HEK293 (cell line): ENCODE measurements at regions not wholly inside any gene's neighbourhood (a gene's known extent, or its start where the extent isn't known, plus 50 kb on each side); places are given as distances from the start of the nearest gene placed in this dataset.

Experiments
- CTCF ChIA-PET: fragments of 350-600 bp; formaldehyde crosslinking; extraction: SDS; loops from one replicate; lab custom pipeline; 2021; ENCODE audit warnings: antibody characterized with exemption; lab: Yijun Ruan, JAX
- POLR2A ChIA-PET: fragments of 300-600 bp; formaldehyde crosslinking; extraction: SDS; loops from one replicate; lab custom pipeline; 2020; ENCODE audit warnings: antibody characterized with exemption, inconsistent platforms; lab: Yijun Ruan, JAX
- H3K27ac ChIP-seq: fragments of 200-500 bp; sonication (Bioruptor generic); 2 replicates; pipeline ENCODE4 v1.5.1; 2014; ENCODE audit warnings: low read depth, low read length, control low read depth, inconsistent platforms; ENCODE audit errors: extremely low read depth
- H3K36me3 ChIP-seq, 2 experiments: fragments of 200-500 bp in 1 of 2; sonication (Bioruptor generic) in 1 of 2; 1 replicate in 1 of 2; 2 replicates in 1 of 2; pipeline ENCODE4 v1.5.1; 2014 to 2017; ENCODE audit warnings: inconsistent platforms in 2 of 2, low read length in 2 of 2; ENCODE audit not compliant: control insufficient read depth in 2 of 2, insufficient read depth in 1 of 2
- H3K4me1 ChIP-seq: fragments of 200-500 bp; sonication (Bioruptor generic); 2 replicates; pipeline ENCODE4 v1.5.1; 2014; ENCODE audit warnings: mild to moderate bottlenecking, low read length, inconsistent platforms; ENCODE audit not compliant: control insufficient read depth, insufficient read depth
- H3K4me3 ChIP-seq: 2 replicates; pipeline ENCODE4 v1.5.1; 2011; ENCODE audit warnings: low read depth, mild to moderate bottlenecking, control low read depth, low read length, moderate library complexity
- H3K9me3 ChIP-seq: fragments of 200-500 bp; sonication (Bioruptor generic); 2 replicates; pipeline ENCODE4 v1.5.1; 2014; ENCODE audit warnings: low read depth, low read length, inconsistent platforms; ENCODE audit not compliant: control insufficient read depth, insufficient read depth
- ATF2 ChIP-seq: fragments of 450-650 bp; formaldehyde crosslinking; IDR thresholded peaks from 2 replicates; pipeline ENCODE4 v1.5.1; 2016; ENCODE audit warnings: missing biosample characterization, missing genetic modification characterization, low read depth
- REPIN1 ChIP-seq: fragments of 450-650 bp; formaldehyde crosslinking; IDR thresholded peaks from 2 replicates; pipeline ENCODE4 v1.5.1; 2017; ENCODE audit warnings: missing biosample characterization, missing genetic modification characterization, low read depth
- SALL2 ChIP-seq: fragments of 450-650 bp; formaldehyde crosslinking; IDR thresholded peaks from 2 replicates; pipeline ENCODE4 v1.5.0; 2017; ENCODE audit warnings: missing biosample characterization, mild to moderate bottlenecking, missing genetic modification characterization, borderline replicate concordance
- ZBTB26 ChIP-seq: fragments of 450-650 bp; formaldehyde crosslinking; optimal IDR thresholded peaks from 2 replicates; pipeline ENCODE3; 2016; ENCODE audit warnings: missing biosample characterization, mild to moderate bottlenecking, missing genetic modification characterization
- ZBTB49 ChIP-seq: fragments of 450-650 bp; formaldehyde crosslinking; IDR thresholded peaks from 2 replicates; pipeline ENCODE4 v1.5.1; 2016; ENCODE audit warnings: missing biosample characterization, missing genetic modification characterization, low read depth
- ZNF133 ChIP-seq: fragments of 450-650 bp; formaldehyde crosslinking; IDR thresholded peaks from 2 replicates; pipeline ENCODE4 v1.5.1; 2016; ENCODE audit warnings: missing biosample characterization, missing genetic modification characterization
- ZNF157 ChIP-seq: fragments of 450-650 bp; formaldehyde crosslinking; IDR thresholded peaks from 2 replicates; pipeline ENCODE4 v1.5.1; 2016; ENCODE audit warnings: missing biosample characterization, missing genetic modification characterization
- ZNF391 ChIP-seq: fragments of 450-650 bp; formaldehyde crosslinking; IDR thresholded peaks from 2 replicates; pipeline ENCODE4 v1.5.1; 2016; ENCODE audit warnings: low read depth, missing biosample characterization, missing genetic modification characterization, borderline replicate concordance
- ZNF510 ChIP-seq: fragments of 450-650 bp; formaldehyde crosslinking; IDR thresholded peaks from 2 replicates; pipeline ENCODE4 v1.5.1; 2018; ENCODE audit warnings: mild to moderate bottlenecking, missing genetic modification characterization, missing biosample characterization; ENCODE audit not compliant: insufficient replicate concordance
- ZNF514 ChIP-seq: fragments of 450-650 bp; formaldehyde crosslinking; IDR thresholded peaks from 2 replicates; pipeline ENCODE4 v1.5.1; 2016; ENCODE audit warnings: missing biosample characterization, missing genetic modification characterization
- ZNF548 ChIP-seq: fragments of 450-650 bp; formaldehyde crosslinking; IDR thresholded peaks from 2 replicates; pipeline ENCODE4 v1.5.1; 2016; ENCODE audit warnings: missing biosample characterization, missing genetic modification characterization
- ZNF830 ChIP-seq: fragments of 450-650 bp; IDR thresholded peaks from 2 replicates; pipeline ENCODE4 v1.5.0; 2018; ENCODE audit warnings: missing biosample characterization, missing genetic modification characterization, low read depth, mild to moderate bottlenecking, moderate library complexity
- TF ChIP-seq, protein P1 (sequence below): fragments of 450-650 bp; formaldehyde crosslinking; IDR thresholded peaks from 2 replicates; pipeline ENCODE4 v1.5.1; 2016; ENCODE audit warnings: missing biosample characterization, missing genetic modification characterization
- TF ChIP-seq, protein P2 (sequence below): fragments of 450-650 bp; formaldehyde crosslinking; IDR thresholded peaks from 2 replicates; pipeline ENCODE4 v1.5.1; 2016; ENCODE audit warnings: missing biosample characterization, missing genetic modification characterization, borderline replicate concordance
- TF ChIP-seq, protein P3 (sequence below): fragments of 450-650 bp; formaldehyde crosslinking; conservative IDR thresholded peaks from 2 replicates; pipeline ENCODE4 v1.5.1; 2016; ENCODE audit warnings: low read depth, missing biosample characterization, missing genetic modification characterization
- TF ChIP-seq, protein P4 (sequence below): fragments of 450-650 bp; formaldehyde crosslinking; IDR thresholded peaks from 2 replicates; pipeline ENCODE4 v1.5.1; 2017; ENCODE audit warnings: missing biosample characterization, missing genetic modification characterization
- TF ChIP-seq, protein P5 (sequence below): fragments of 450-650 bp; IDR thresholded peaks from 2 replicates; pipeline ENCODE4 v1.5.1; 2018; ENCODE audit warnings: missing biosample characterization, mild to moderate bottlenecking, missing genetic modification characterization

GRCh38 chr4:154959756-154960155 is 178.7 kb downstream of the RBM46 start (continued):
- TF ChIP-seq ZBTB49 (tag by site-specific recombination) (no peak), ZNF391 (no peak), ZNF133 (tag by site-specific recombination) (no peak), ZNF548 (tag by site-specific recombination) (no peak), SALL2 (tag by site-specific recombination) (no peak)
- TF ChIP-seq, protein P1, sequence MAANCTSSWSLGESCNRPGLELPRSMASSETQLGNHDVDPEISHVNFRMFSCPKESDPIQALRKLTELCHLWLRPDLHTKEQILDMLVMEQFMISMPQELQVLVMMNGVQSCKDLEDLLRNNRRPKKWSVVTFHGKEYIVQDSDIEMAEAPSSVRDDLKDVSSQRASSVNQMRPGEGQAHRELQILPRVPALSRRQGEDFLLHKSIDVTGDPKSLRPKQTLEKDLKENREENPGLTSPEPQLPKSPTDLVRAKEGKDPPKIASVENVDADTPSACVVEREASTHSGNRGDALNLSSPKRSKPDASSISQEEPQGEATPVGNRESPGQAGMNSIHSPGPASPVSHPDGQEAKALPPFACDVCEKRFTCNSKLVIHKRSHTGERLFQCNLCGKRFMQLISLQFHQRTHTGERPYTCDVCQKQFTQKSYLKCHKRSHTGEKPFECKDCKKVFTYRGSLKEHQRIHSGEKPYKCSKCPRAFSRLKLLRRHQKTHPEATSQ (tag by site-specific recombination), result no peak
- TF ChIP-seq, all 188 proteins: peak for 0

DNA sequence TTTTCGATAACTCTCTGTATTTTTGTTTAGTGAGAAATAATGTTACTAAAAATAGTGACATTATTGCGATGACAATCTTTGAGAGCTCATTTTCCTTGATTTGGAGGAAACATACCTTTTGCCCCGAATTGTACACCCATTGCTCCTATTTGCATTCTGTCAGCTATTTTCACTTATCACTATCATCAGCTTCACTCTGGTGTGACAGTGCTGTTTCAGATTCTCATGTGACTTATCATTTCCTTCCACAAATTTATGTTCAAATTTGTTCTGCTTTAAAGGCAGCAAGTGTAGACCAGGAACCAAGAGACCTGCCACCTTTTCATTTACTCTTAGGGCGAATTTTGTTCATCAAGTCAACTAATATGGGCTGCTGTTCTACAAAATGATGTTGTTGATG is 179.4 kb downstream of the RBM46 start:
- Histone ChIP-seq H3K4me1 (no peaks in the 10 kb centered on the region), H3K36me3 (no peaks in the 10 kb centered on the region), H3K27ac (no peak overlapping the region), H3K4me3 (no peak overlapping the region), H3K9me3 (no peaks in the 10 kb centered on the region)
- POLR2A ChIA-PET, result no interaction called here
- no peak for TF ChIP-seq ZNF510
- TF ChIP-seq REPIN1 (tag by site-specific recombination), result no peak
- no peak for TF ChIP-seq ZNF514
- TF ChIP-seq ZBTB26 (tag by site-specific recombination), result no peak
- no peak for TF ChIP-seq ZNF830 (tag by site-specific recombination)
- no peak for TF ChIP-seq ATF2 (tag by site-specific recombination)
- TF ChIP-seq ZNF157 (tag by site-specific recombination), result no peak
- no peak for TF ChIP-seq ZNF133 (tag by site-specific recombination)
- TF ChIP-seq, protein P2, sequence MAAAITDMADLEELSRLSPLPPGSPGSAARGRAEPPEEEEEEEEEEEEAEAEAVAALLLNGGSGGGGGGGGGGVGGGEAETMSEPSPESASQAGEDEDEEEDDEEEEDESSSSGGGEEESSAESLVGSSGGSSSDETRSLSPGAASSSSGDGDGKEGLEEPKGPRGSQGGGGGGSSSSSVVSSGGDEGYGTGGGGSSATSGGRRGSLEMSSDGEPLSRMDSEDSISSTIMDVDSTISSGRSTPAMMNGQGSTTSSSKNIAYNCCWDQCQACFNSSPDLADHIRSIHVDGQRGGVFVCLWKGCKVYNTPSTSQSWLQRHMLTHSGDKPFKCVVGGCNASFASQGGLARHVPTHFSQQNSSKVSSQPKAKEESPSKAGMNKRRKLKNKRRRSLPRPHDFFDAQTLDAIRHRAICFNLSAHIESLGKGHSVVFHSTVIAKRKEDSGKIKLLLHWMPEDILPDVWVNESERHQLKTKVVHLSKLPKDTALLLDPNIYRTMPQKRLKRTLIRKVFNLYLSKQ, result no peak
- CTCF ChIA-PET, result no interaction called here

DNA sequence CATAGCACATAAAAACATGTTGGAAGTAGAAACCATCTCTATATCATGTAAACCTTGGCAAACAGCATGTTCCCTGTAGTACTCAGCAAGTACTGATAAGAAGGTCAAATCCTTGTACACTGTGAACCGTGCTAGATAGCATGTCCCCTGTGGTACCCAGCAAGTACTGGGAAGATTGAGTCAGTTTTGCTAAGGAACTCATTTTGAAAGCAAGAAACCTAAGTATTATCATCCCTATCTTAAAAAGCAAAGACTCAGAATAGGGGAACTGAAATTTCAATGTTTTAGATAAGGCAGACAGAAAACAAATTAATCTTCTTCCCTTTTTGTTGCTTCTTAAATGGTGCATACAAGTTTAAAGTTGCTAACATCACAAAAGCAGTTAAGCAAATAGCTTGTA is 180.2 kb downstream of the RBM46 start:
- ChIA-PET CTCF (interaction anchor here (0.6 kb wide), 1 partner anchor 44 kb away, joined by 6 read pairs; no protein-coding TSS in a partner anchor), POLR2A (no interaction called here)
- H3K4me3 ChIP-seq, result no peak overlapping the region
- no peak overlapping the region for H3K27ac ChIP-seq
- no peaks in the 10 kb centered on the region for H3K4me1 ChIP-seq
- H3K36me3 ChIP-seq, result no peaks in the 10 kb centered on the region
- no peaks in the 10 kb centered on the region for H3K9me3 ChIP-seq
- TF ChIP-seq, protein P3, sequence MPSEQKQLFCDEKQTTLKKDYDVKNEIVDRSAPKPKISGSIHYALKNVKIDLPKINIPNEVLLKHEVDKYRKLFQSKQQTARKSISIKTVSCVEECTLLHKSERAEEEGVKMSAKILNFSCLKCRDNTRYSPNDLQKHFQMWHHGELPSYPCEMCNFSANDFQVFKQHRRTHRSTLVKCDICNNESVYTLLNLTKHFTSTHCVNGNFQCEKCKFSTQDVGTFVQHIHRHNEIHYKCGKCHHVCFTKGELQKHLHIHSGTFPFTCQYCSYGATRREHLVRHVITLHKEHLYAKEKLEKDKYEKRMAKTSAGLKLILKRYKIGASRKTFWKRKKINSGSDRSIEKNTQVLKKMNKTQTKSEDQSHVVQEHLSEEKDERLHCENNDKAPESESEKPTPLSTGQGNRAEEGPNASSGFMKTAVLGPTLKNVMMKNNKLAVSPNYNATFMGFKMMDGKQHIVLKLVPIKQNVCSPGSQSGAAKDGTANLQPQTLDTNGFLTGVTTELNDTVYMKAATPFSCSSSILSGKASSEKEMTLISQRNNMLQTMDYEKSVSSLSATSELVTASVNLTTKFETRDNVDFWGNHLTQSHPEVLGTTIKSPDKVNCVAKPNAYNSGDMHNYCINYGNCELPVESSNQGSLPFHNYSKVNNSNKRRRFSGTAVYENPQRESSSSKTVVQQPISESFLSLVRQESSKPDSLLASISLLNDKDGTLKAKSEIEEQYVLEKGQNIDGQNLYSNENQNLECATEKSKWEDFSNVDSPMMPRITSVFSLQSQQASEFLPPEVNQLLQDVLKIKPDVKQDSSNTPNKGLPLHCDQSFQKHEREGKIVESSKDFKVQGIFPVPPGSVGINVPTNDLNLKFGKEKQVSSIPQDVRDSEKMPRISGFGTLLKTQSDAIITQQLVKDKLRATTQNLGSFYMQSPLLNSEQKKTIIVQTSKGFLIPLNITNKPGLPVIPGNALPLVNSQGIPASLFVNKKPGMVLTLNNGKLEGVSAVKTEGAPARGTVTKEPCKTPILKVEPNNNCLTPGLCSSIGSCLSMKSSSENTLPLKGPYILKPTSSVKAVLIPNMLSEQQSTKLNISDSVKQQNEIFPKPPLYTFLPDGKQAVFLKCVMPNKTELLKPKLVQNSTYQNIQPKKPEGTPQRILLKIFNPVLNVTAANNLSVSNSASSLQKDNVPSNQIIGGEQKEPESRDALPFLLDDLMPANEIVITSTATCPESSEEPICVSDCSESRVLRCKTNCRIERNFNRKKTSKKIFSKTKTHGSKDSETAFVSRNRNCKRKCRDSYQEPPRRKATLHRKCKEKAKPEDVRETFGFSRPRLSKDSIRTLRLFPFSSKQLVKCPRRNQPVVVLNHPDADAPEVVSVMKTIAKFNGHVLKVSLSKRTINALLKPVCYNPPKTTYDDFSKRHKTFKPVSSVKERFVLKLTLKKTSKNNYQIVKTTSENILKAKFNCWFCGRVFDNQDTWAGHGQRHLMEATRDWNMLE (tag by site-specific recombination), result no peak
- TF ChIP-seq, protein P4, sequence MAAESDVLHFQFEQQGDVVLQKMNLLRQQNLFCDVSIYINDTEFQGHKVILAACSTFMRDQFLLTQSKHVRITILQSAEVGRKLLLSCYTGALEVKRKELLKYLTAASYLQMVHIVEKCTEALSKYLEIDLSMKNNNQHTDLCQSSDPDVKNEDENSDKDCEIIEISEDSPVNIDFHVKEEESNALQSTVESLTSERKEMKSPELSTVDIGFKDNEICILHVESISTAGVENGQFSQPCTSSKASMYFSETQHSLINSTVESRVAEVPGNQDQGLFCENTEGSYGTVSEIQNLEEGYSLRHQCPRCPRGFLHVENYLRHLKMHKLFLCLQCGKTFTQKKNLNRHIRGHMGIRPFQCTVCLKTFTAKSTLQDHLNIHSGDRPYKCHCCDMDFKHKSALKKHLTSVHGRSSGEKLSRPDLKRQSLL (tag by site-specific recombination), result no peak
- TF ChIP-seq, protein P5, sequence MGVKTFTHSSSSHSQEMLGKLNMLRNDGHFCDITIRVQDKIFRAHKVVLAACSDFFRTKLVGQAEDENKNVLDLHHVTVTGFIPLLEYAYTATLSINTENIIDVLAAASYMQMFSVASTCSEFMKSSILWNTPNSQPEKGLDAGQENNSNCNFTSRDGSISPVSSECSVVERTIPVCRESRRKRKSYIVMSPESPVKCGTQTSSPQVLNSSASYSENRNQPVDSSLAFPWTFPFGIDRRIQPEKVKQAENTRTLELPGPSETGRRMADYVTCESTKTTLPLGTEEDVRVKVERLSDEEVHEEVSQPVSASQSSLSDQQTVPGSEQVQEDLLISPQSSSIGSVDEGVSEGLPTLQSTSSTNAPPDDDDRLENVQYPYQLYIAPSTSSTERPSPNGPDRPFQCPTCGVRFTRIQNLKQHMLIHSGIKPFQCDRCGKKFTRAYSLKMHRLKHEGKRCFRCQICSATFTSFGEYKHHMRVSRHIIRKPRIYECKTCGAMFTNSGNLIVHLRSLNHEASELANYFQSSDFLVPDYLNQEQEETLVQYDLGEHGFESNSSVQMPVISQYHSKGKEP, result no peak
